AG09319 (cell line): ENCODE measurements at regions not wholly inside any gene's neighbourhood (a gene's known extent, or its start where the extent isn't known, plus 50 kb on each side); places are given as distances from the start of the nearest gene placed in this dataset.
"Not testable (repeated sequence)": the region's sequence is repeated elsewhere in the genome, so short reads cannot be mapped to it uniquely, and the experiment has no call there.

Experiments
- DNase-seq: peaks from one replicate; pipeline ENCODE4 v3.0.0-alpha.2; 2010; ENCODE audit warnings: low read depth; ENCODE audit errors: extremely low read depth
- TF ChIP-seq, protein P1 (sequence below): IDR thresholded peaks from 2 replicates; pipeline ENCODE4 v1.5.1; 2011; ENCODE audit warnings: low read depth, mild to moderate bottlenecking, inconsistent platforms, low read length, moderate library complexity

- TF ChIP-seq, protein P1, sequence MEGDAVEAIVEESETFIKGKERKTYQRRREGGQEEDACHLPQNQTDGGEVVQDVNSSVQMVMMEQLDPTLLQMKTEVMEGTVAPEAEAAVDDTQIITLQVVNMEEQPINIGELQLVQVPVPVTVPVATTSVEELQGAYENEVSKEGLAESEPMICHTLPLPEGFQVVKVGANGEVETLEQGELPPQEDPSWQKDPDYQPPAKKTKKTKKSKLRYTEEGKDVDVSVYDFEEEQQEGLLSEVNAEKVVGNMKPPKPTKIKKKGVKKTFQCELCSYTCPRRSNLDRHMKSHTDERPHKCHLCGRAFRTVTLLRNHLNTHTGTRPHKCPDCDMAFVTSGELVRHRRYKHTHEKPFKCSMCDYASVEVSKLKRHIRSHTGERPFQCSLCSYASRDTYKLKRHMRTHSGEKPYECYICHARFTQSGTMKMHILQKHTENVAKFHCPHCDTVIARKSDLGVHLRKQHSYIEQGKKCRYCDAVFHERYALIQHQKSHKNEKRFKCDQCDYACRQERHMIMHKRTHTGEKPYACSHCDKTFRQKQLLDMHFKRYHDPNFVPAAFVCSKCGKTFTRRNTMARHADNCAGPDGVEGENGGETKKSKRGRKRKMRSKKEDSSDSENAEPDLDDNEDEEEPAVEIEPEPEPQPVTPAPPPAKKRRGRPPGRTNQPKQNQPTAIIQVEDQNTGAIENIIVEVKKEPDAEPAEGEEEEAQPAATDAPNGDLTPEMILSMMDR = no peak
- DNase-seq = no peak
Measured at GRCh38 chr9:73434826-73435225, 283.2 kb downstream of the ANXA1 start.

DNA sequence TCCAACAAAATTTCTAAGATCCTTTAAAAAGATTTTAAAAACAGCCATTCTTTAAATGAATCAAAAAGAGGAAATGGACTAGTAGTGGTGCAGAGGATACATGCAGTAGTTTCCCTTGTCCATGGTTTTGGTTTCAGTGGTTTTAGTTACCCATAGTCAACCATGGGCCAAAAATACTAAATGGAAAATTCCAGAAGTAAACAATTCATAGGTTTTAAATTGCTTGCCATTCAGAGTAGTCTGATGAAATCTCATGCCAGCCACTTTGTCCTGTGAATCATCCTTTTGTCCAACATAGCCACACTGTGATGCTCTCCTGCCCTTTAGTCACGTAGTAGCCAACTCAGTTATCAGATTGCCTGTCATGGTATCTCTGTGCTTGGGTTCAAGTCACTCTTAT is 286.1 kb downstream of the ANXA1 start:
- TF ChIP-seq, protein P1 = no peak
- DNase-seq = peak; percentile 10

GRCh38 chr9:73439839-73440238 is 288.2 kb downstream of the ANXA1 start:
- not testable (repeated sequence) for DNase-seq

GRCh38 chr9:73441223-73441622 is 289.6 kb downstream of the ANXA1 start:
- DNase-seq = no peak
- TF ChIP-seq, protein P1 = no peak

DNA sequence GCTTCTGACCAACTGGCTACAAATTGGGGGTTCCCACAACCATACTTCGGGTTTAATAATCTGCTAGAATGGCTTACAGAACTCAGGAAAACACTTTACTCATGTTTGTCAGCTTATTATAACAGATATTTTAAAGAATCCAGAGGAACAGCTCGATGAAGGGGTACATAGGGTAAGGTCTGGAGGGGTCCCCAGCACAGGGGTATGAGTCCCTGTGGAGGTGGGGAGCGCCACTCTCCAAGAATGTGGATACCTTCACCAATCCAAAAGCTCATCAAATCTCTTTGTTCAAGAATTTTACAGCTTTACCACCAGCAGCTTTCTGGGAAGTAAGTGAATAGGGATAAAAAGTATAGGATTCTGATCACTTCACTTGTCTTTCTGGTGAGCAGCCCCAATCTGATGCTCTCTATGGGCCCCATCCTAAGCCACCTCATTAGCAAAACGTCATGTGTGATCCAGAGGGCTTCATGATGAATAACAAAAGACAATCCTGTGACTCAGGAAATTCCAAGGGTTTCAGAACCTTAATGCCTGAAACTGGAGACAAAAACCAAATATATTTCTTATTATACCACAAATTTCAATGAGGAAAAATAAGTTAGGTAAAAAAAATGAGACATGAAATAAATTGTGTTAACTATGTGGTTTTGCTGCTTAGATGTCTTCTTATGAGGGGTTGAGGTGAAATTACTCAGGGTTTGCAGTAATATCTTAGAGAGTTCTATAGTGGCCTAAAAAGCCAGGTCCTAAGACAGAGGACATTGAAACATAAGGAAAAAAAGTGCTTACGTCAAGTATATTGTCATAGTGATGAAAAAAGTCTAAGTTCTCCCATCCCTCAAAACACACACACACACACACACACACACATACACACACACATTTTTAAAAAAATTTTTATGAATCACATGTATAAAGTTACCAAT is 290.5 kb downstream of the ANXA1 start:
- DNase-seq = no peak
- TF ChIP-seq, protein P1 = no peak

GRCh38 chr9:73444821-73445220 is 293.2 kb downstream of the ANXA1 start:
- TF ChIP-seq, protein P1 = no peak
- no peak for DNase-seq

GRCh38 chr9:73445384-73445783 is 293.7 kb downstream of the ANXA1 start:
- not testable (repeated sequence) for DNase-seq

DNA sequence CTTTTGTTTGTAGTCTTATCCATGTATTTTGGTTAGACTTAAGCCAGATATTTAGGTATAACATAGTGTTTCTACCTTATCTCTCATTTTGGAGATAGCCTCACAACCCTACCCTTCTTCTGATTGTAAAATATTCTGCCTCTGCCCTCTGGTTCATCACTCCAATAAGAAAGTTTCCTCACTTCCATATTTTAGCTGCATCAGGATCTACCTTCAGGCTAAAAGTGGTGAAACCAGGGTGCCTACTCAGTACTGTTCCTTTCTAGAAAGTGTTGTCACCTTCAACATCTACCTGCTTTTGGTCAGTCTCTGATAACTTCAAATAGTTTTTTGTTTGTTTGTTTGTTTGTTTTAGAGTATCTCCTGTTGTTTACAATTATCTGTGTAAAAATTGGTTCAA is 294.6 kb downstream of the ANXA1 start:
- no peak for DNase-seq
- TF ChIP-seq, protein P1 = no peak
